NCI-H187 treated with DMSO at 0.1 percent for 48 hours (cell line): ENCODE measurements at regions not wholly inside any gene's neighbourhood (a gene's known extent, or its start where the extent isn't known, plus 50 kb on each side); places are given as distances from the start of the nearest gene placed in this dataset.

Source experiments
- DNase-seq: peaks from one replicate; lab custom pipeline; 2025; lab: John Stamatoyannopoulos, UW

DNA sequence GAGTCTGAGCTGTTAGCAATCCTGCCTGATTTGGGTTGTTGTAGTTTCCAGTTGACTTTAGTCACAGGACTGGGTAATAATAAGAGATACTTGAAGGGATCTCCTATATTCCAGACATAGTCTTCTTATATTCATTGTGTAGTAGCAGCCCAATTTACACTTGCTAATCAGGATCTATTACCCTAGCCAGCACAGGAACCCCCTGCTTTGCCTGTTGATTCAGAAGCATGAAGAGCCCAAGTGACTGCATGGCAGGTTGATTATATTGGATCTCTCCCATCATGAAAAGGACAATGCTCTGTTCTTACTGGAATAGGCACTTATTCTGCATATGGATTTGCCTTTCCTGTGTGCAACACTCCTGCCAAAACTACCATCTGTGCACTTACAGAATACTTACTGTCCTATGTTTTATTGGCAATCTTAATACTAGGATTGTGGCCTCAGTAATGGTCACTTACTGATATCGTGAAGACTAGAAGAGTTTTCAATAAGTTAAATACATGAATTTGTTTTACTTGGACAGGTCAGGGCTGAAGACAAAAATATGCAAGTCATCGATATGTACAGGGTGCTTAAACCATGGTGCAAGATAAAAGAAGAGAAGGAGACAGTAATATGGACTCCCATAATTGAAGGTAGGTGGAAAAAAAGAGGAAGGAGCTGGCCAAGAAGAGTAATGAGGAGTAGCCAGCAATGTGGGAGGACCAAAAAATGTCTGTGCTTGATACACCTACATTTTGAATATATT, 304.1 kb downstream of the MCTP2 start:
- no peak for DNase-seq

- no peak for DNase-seq
Observed at GRCh38 chr15:94536549-94536948, 305.2 kb downstream of the MCTP2 start.

- DNase-seq, result no peak
Observed at GRCh38 chr15:94538280-94538679, 306.9 kb downstream of the MCTP2 start.

DNA sequence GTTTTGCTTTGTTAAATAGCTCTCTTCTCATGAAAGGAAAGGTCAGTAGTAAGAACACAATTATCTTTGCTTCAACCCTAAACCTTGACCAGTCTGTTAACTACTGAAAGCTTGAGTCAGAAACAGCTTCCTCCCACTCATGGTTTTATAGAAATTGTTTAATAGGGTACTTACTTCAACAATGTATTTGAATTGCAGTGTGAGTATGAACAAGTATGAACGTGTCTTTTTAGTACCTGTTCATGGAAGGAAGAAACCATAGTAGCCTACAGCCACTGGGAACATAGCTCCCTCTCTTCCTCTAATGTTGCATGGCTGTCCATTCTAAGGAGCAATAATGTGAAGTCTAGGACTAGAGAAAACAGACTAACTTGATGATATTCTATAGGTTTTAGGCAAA, 311.0 kb downstream of the MCTP2 start:
- DNase-seq, result no peak

DNA sequence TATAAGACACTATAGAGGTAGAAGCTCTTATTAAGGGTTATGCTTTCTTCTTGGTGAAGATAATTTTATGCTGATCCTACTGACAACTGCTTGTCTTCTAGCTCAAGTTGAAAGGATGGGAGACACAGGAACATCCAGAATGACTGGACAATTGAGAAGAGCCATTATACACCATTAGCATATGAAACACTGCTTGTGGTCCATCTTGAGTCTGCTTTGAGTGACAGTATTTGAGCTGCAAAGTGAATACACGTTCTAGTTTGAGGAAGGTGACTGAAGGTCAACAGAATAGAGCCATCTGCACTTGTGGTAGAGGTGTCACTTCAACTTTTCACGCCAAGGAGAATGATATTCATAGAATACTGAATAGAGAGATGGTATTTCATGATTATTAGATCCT, 315.4 kb downstream of the MCTP2 start:
- no peak for DNase-seq

DNA sequence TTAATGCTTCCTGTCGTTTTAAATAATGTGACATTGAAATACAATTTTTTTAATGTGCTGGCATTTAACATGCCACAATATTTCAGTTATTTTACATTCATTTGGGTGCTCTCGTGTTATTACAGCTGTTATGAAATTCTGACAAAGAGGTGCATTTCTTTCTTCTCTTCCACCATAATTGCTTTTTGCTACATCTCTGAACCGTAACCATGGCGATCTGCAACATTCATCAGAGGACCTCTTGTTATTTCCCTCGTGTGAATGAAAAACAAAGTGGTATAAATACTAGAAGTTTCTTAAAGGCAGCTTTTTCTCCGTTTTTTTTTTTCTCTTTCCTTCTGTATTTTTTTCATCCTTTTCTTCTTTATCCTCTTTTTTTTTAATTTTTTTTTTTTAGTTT, 316.4 kb downstream of the MCTP2 start:
- no peak for DNase-seq

- DNase-seq, result no peak
Observed at GRCh38 chr15:94555841-94556519, 324.6 kb downstream of the MCTP2 start.

- DNase-seq, result no peak
Observed at GRCh38 chr15:94561036-94561689, 329.8 kb downstream of the MCTP2 start.

DNA sequence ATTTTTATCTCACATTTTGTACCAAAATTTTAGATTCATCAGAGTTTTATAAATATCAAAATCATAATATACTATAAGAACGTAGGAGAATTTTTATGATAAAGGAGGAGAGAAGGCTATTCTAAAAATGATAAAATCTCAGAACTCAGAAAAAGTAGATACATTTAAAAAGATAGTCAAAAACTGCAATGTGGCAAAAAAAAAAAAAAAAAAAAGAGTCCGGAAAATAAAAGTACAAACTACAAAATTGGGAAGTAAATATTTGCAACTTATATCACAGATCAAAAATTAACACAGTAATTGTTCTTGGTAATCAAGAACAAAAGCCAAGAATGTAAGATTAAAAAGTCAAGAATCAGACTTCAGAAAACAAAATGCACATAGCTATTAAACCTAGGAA, 332.1 kb downstream of the MCTP2 start:
- DNase-seq, result no peak

- DNase-seq, result no peak
Observed at GRCh38 chr15:94576889-94577533, 345.6 kb downstream of the MCTP2 start.

DNA sequence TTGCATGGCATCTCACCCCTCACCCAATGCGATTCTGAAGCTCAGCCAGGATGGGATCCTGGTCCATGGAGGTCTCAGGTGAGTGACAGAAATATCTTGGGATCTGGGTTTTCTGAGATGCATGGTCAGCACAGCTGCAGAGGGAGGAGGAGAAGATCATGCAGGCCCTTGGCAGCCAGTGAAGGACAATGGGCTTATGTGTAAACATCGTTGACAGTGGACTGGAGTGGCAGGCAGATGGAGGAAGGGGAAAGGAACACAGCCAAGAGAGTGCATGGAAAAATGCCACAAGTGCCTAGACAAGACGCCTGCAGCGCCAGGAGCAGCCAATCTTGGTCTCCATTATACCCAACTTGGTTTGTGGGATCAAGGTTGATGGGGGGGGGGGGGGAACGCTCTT, 347.9 kb downstream of the MCTP2 start:
- DNase-seq, result no peak

DNA sequence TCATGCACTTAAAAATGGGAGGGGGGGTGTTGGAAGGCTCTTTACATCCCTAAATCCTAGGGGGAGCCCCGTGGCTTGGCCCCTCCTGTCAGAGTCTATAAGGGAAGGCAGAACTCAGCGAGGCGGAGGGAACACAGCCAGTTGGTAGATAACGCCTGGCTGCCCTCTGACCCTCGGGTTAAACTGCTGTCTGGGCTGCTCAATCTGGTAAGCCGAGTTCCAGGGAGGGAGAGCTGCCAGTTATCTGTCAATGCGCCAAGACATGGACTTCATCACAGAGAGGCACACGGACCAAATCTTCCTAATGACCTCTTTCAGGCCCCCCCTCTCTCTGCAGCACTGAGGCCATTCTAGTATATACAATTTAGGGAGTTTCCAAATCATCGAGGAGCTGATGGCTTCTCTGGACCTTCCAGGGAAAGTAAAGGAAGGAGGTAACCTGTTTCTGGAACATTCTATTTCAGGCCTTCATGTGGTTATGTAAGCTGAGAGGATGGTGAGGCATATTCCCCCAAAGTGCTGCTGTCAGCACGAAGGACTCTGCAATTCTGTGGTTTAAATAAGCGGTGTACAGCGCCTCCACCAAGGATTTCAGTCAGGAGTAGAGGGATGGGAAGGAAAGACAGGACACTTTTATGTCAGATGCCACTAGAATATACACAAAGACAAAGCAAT, 349.0 kb downstream of the MCTP2 start:
- no peak for DNase-seq

DNA sequence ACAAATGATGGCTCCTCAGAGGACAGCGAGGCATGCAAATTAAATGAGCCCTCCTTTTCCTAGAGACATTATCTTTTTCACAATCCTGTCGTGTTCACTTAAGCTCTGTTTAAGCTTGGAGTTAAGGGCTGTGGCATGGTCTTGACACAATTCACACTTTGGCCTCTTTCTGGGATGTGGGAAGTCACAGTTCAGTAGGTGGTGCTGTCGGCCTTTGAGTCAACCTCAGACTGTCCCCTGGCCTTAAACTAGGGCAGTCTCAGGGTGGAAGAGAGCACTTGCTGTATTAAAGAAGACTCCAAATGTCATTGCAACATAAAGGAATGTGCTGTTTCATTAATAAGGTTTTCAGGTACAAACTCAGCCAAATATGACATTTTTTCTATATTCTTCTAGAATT, 351.0 kb downstream of the MCTP2 start:
- DNase-seq, result no peak

GRCh38 chr15:94584833-94585244, 353.5 kb downstream of the MCTP2 start:
- DNase-seq, result no peak

DNA sequence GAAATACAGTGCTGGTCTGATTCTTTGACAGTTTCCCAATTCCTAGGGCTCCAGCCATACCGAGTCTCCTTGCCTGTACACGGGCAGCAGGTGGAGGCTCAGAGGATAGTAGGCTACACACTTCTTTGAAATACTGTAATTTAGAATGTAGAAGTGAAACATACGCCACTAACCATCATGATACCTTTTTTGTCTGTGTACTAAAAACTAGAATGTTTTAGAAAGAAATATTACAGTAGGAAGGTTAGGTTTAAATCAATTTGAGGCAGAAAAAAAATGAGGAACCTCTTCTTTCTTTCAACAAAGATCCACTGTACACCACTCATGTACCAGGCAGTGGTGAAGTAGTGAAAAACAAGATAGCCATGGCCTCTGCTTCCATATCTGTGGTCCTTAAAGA, 354.7 kb downstream of the MCTP2 start:
- no peak for DNase-seq

DNA sequence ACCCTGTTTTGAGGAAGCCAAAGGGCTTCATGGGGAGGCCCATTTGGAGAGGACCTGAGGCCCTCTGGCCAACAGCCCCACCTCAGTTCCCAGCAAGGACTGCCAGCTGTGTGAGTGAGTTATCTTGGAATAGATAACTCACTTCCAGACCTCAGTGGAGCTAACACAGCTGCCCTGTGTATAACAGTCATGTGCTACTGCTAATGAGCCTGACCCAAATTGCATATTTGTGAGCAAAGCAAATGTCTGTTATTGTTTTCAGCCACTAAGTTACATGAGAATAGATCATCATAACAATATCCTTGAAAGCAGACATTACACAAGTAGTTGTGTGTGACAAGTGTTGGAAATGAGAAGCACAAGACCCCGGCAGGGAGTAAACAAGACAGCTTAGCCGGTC, 355.8 kb downstream of the MCTP2 start:
- no peak for DNase-seq

- DNase-seq, result no peak
Observed at GRCh38 chr15:94588993-94589392, 357.6 kb downstream of the MCTP2 start.

- no peak for DNase-seq
Observed at GRCh38 chr15:94592495-94592894, 361.1 kb downstream of the MCTP2 start.

DNA sequence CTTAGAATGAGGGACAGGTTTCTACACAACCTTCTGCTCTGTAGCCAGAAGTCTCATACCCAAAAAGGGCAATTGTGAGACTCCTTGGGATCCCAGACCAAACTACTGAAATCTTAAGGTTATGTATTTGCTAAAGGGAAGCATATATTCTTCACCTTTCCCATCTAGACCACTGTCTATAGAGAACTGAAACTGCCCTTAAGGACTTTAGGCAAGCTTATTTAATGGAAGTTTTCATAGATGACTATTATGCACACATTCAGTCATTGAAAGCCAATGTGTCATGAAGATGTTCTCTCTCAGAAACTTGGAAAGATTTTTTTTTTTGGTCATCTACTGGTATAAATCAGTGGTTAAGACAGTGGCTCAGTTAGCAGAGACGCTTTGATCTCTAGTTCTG, 365.3 kb downstream of the MCTP2 start:
- DNase-seq, result no peak

- DNase-seq, result no peak
Observed at GRCh38 chr15:94600505-94600904, 369.1 kb downstream of the MCTP2 start.

DNA sequence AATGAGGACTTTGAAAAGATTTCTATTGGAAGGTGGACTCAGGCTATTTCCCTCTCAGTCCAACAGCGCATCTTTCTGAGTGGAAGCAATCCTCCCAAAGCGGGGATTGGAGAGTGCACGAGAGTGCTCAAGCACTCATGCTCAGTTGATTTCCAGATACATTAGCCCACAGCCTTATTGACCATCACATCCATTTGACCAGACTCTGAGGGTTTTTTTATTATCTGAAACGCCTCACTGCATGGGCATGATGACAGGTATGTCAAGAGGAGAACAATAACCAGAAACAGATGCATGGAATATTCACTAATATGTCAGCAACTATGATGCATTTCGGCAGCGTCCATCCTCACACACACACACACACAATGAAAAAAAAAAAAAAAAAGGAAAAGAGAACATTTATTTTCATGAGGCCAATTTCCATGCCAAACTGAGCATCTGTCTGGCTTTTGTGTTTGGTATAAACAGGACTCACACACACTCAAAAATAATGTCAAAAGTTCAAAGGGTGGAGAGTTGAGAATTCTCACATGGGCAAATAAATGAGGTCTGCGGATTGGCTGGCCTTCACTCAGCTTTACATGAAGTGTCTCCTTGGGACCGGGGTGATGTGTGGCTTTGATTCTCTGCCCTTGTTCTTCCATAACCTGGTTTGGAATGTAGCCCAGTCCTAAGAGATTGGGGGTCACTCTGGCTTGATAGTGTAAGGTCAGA, 371.6 kb downstream of the MCTP2 start:
- no peak for DNase-seq

DNA sequence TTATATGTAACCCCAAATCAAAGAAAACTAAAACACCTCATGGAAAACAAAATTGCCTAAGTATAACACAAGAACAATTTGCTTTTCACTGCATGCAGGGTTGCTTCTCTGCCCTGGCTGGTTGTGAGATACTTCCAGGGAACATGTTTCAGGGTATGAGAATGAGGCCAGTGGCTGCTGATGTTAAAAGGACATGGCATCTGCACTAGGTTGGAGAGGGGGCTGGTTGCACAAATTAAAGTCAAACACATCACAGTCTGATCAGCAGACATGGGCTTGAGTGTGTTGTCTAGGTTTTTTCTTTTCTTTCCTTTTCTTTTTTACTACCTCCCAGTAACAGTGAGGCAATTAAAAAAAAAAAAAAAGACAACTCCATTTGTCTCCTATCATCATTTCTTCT, 374.9 kb downstream of the MCTP2 start:
- DNase-seq, result no peak
